KMS-11 (cell line): ENCODE measurements at regions not wholly inside any gene's neighbourhood (a gene's known extent, or its start where the extent isn't known, plus 50 kb on each side); places are given as distances from the start of the nearest gene placed in this dataset.

Source experiments
- H2AFZ ChIP-seq: fragments of 200-600 bp; sonication (generic); 2 replicates; pipeline ENCODE4 v1.6.1; 2016; ENCODE audit warnings: antibody characterized with exemption, mixed run types, low read depth
- H3K27ac ChIP-seq: fragments of 200-600 bp; sonication (generic); 2 replicates; pipeline ENCODE4 v1.6.1; 2016; ENCODE audit warnings: mild to moderate bottlenecking, mixed run types
- H3K27me3 ChIP-seq: fragments of 200-600 bp; sonication (generic); 2 replicates; pipeline ENCODE4 v1.6.1; 2017; ENCODE audit warnings: mild to moderate bottlenecking, low read depth, mixed run types, moderate library complexity; ENCODE audit not compliant: insufficient read depth
- H3K36me3 ChIP-seq: fragments of 200-600 bp; sonication (generic); 2 replicates; pipeline ENCODE4 v1.6.1; 2017; ENCODE audit warnings: mild to moderate bottlenecking, mixed run types; ENCODE audit not compliant: insufficient read depth
- H3K4me1 ChIP-seq: fragments of 200-600 bp; sonication (generic); 2 replicates; pipeline ENCODE4 v1.6.1; 2016; ENCODE audit warnings: mild to moderate bottlenecking, low read depth, mixed run types; ENCODE audit not compliant: poor library complexity, severe bottlenecking
- H3K4me2 ChIP-seq: fragments of 200-600 bp; sonication (generic); 2 replicates; pipeline ENCODE4 v1.7.0; 2016; ENCODE audit warnings: mild to moderate bottlenecking, mixed run types
- H3K4me3 ChIP-seq: fragments of 200-600 bp; sonication (generic); IDR thresholded peaks from 2 replicates; pipeline ENCODE4 v1.6.1; 2017; ENCODE audit warnings: low read depth, low read length, mixed read lengths; ENCODE audit not compliant: insufficient read depth
- H3K79me2 ChIP-seq: fragments of 200-600 bp; sonication (generic); 2 replicates; pipeline ENCODE4 v1.6.1; 2016; ENCODE audit warnings: low read depth, mixed run types; ENCODE audit not compliant: insufficient read depth
- H3K9ac ChIP-seq: fragments of 200-600 bp; sonication (generic); 2 replicates; pipeline ENCODE4 v1.6.1; 2016; ENCODE audit warnings: mild to moderate bottlenecking, mixed run types
- H4K20me1 ChIP-seq: fragments of 200-600 bp; sonication (generic); 2 replicates; pipeline ENCODE4 v1.6.1; 2016; ENCODE audit warnings: mild to moderate bottlenecking, mixed run types; ENCODE audit not compliant: insufficient read depth
- CTCF ChIP-seq: fragments of 200-600 bp; sonication (generic); conservative IDR thresholded peaks from 2 replicates; pipeline ENCODE4 v1.6.1; 2017; ENCODE audit warnings: low read depth, mild to moderate bottlenecking, antibody characterized with exemption, low read length, moderate library complexity, mixed read lengths

GRCh38 chr18:10077986-10078385 lies 164.2 kb downstream of the VAPA start:
- Histone ChIP-seq H3K36me3 (no peaks in the 10 kb centered on the region), H4K20me1 (no peaks in the 10 kb centered on the region), H3K27me3 (no peaks in the 10 kb centered on the region), H3K27ac (no peak overlapping the region), H3K4me1 (no peaks in the 10 kb centered on the region), H3K4me3 (no peak overlapping the region), H3K4me2 (no peak overlapping the region), H3K79me2 (no peaks in the 10 kb centered on the region), H3K9ac (no peak overlapping the region), H2AFZ (no peak overlapping the region)
- TF ChIP-seq CTCF, result no peak

- no peak overlapping the region for H3K4me3 ChIP-seq
- no peak overlapping the region for H3K4me2 ChIP-seq
- no peaks in the 10 kb centered on the region for H3K79me2 ChIP-seq
- no peak overlapping the region for H3K27ac ChIP-seq
- no peak overlapping the region for H3K9ac ChIP-seq
- no peak for TF ChIP-seq CTCF
- H3K27me3 ChIP-seq, result no peaks in the 10 kb centered on the region
- H3K36me3 ChIP-seq, result no peaks in the 10 kb centered on the region
- H3K4me1 ChIP-seq, result no peaks in the 10 kb centered on the region
- no peak overlapping the region for H2AFZ ChIP-seq
- H4K20me1 ChIP-seq, result no peaks in the 10 kb centered on the region
Observed at GRCh38 chr18:10080372-10080771, 166.6 kb downstream of the VAPA start.

- no peaks in the 10 kb centered on the region for H3K4me1 ChIP-seq
- H2AFZ ChIP-seq, result no peak overlapping the region
- no peak overlapping the region for H3K27ac ChIP-seq
- no peak overlapping the region for H3K4me2 ChIP-seq
- no peaks in the 10 kb centered on the region for H3K79me2 ChIP-seq
- TF ChIP-seq CTCF, result no peak
- no peak overlapping the region for H3K4me3 ChIP-seq
- no peaks in the 10 kb centered on the region for H3K27me3 ChIP-seq
- no peak overlapping the region for H3K9ac ChIP-seq
- no peaks in the 10 kb centered on the region for H3K36me3 ChIP-seq
- H4K20me1 ChIP-seq, result no peaks in the 10 kb centered on the region
Observed at GRCh38 chr18:10081492-10081891, 167.7 kb downstream of the VAPA start.

GRCh38 chr18:10085416-10085815 lies 171.6 kb downstream of the VAPA start:
- Histone ChIP-seq H2AFZ (no peak overlapping the region), H3K4me1 (no peaks in the 10 kb centered on the region), H4K20me1 (no peaks in the 10 kb centered on the region), H3K27ac (no peak overlapping the region), H3K9ac (no peak overlapping the region), H3K79me2 (no peaks in the 10 kb centered on the region), H3K27me3 (no peaks in the 10 kb centered on the region), H3K4me3 (no peak overlapping the region), H3K4me2 (no peak overlapping the region), H3K36me3 (no peaks in the 10 kb centered on the region)
- TF ChIP-seq CTCF, result no peak

GRCh38 chr18:10085876-10086275 lies 172.1 kb downstream of the VAPA start:
- Histone ChIP-seq H3K4me2 (no peak overlapping the region), H4K20me1 (no peaks in the 10 kb centered on the region), H3K4me3 (no peak overlapping the region), H3K9ac (no peak overlapping the region), H3K36me3 (no peaks in the 10 kb centered on the region), H3K79me2 (no peaks in the 10 kb centered on the region), H3K27ac (no peak overlapping the region), H3K4me1 (no peaks in the 10 kb centered on the region), H3K27me3 (no peaks in the 10 kb centered on the region), H2AFZ (no peak overlapping the region)
- TF ChIP-seq CTCF, result no peak
